ENCODE measurements at regions not wholly inside any gene's neighbourhood (a gene's known extent, or its start where the extent isn't known, plus 50 kb on each side); places are given as distances from the start of the nearest gene placed in this dataset.

- TF ChIP-seq, protein P1, sequence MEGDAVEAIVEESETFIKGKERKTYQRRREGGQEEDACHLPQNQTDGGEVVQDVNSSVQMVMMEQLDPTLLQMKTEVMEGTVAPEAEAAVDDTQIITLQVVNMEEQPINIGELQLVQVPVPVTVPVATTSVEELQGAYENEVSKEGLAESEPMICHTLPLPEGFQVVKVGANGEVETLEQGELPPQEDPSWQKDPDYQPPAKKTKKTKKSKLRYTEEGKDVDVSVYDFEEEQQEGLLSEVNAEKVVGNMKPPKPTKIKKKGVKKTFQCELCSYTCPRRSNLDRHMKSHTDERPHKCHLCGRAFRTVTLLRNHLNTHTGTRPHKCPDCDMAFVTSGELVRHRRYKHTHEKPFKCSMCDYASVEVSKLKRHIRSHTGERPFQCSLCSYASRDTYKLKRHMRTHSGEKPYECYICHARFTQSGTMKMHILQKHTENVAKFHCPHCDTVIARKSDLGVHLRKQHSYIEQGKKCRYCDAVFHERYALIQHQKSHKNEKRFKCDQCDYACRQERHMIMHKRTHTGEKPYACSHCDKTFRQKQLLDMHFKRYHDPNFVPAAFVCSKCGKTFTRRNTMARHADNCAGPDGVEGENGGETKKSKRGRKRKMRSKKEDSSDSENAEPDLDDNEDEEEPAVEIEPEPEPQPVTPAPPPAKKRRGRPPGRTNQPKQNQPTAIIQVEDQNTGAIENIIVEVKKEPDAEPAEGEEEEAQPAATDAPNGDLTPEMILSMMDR (IDR thresholded peaks at IDR 0.05) = no peak
- TF ChIP-seq POLR2A (IDR thresholded peaks at IDR 0.05) (no peak), POLR2AphosphoS5 (IDR thresholded peaks at IDR 0.05) (no peak), EP300 (IDR thresholded peaks at IDR 0.05) (no peak)
Measured at GRCh38 chr7:53983480-53983879, 558.7 kb upstream of the VSTM2A start.
